ENCODE measurements at regions not wholly inside any gene's neighbourhood (a gene's known extent, or its start where the extent isn't known, plus 50 kb on each side); places are given as distances from the start of the nearest gene placed in this dataset.

DNA sequence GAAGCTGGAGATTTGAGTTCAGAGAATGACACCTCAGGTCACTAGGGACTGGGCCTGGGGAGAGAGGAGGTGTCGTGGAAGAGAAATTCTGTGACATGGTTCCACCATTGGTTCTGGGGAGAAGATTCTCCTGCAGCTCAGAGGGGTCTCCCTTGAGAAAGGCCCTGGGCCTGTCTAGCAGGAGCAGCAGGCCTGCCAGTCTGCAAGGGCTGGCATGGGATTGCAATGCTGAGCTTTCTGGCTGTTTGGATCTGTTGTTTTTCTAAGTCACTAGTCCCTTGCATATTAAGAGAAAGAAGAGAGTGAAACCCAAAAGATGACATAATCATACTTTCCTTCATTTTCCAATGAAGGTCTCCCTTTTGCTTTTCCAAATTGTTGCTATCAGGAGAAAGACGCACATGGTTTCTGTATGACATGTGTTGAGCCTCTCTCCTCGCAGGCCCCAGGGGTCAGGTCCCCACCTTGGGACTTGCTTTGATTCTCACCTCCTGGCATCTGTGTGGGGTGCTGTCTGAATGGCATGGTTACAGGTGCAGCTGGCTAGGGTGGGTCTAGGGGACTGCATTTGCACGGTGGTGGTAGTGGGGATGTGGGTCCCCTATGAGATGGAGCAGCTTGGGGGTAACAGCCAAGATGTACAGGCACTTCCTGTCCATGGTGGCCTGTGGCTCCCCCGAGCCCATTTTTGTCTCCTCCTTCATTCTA, 117.8 kb downstream of the GLI2 start:
- H3K4me3 ChIP-seq (ENCODE audit: extremely low read depth, insufficient read depth, low read length, poor library complexity, severe bottlenecking), result no peak overlapping the region
- H3K27ac ChIP-seq (ENCODE audit: low read depth, low read length, severe bottlenecking), result no peak overlapping the region
- peaks cover 21% of the 10 kb centered on the region for H3K36me3 ChIP-seq (ENCODE audit: control insufficient read depth, insufficient read depth, low read length)
- 80 to 98% methylated on average over 2 to 4 of the region's 5 CpGs for WGBS, 2 experiments (ENCODE audit: insufficient coverage in 2 of 2)
- peaks cover 20% of the 10 kb centered on the region for H3K4me1 ChIP-seq (ENCODE audit: control insufficient read depth, insufficient read depth, low read length, poor library complexity, severe bottlenecking)
- no peaks in the 10 kb centered on the region for H3K9me3 ChIP-seq (ENCODE audit: control insufficient read depth, low read length)

DNA sequence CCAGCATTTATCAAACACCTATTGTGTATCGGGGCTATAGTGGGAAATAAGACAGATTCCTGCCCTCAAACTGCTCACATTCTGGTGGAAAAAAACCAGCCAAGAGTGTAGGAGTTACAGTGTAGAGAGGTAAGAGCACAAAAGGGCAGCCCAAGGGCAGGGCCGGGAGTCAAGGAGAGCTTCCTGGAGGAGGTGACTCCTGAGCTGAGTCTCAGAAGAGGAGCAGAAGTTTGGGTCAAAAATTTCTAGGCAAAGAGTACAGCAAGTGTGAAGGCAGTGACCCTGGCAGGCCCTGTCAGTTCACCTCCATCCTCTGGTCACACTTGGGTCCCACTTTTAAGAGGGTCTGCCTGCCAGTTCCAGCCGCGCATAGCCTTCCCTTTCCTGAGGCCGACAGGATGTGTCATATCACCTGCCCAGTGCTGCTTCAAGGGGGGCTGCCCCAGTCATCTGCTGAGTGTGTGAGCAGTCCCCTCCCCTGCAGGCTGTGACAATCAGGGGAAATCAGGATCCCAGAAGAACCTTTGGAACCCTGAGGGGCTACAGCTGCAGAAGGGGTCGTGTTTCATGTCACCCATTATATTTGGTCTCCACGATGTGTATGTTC, 118.4 kb downstream of the GLI2 start:
- Histone ChIP-seq H3K4me1 (ENCODE audit: control insufficient read depth, insufficient read depth, low read length, poor library complexity, severe bottlenecking) (peaks cover 26% of the 10 kb centered on the region), H3K27ac (ENCODE audit: low read depth, low read length, severe bottlenecking) (no peak overlapping the region), H3K4me3 (ENCODE audit: extremely low read depth, insufficient read depth, low read length, poor library complexity, severe bottlenecking) (no peak overlapping the region), H3K36me3 (ENCODE audit: control insufficient read depth, insufficient read depth, low read length) (peaks cover 15% of the 10 kb centered on the region), H3K9me3 (ENCODE audit: control insufficient read depth, low read length) (no peaks in the 10 kb centered on the region)
- 89 to 93% methylated on average over 6 of the region's 7 CpGs for WGBS, 2 experiments (ENCODE audit: insufficient coverage in 2 of 2)

DNA sequence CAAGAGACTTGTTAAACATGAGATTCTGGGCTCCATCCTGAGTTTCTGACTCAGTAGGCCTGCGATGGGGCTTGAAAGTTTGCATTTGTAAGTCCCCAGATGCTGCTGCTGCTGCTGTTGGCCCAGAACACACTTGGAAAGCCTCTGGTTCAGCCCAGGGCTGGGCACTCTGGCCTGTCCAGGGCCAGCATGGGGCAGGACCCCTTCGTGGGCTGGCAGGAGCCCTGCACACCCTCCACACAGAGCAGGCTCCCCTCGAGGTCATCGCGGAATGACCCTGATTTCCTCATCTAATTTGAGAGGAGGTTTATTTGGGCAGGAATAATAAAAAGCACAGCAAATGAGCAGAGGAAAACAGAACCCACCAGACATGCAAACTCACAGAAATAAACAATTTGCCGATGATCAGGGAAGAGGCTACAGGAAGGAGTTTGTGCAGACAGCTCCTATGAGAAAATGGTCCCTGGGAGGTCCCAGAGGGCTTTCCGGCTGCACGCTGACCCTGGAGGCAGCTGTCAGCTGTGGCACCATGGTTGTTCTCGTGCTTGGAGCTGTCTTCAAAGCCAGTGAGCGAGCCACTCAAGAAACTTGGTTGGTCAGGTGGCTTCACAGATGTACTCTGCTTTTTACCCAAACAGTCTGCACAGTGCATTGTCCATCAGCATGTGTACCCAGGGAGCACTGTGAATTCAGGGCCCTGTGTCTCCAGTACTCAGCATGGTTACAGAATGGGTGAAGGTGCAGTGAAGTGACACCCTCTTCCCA, 119.3 kb downstream of the GLI2 start:
- 89 to 94% methylated on average over 4 to 7 of the region's 10 CpGs for WGBS, 2 experiments (ENCODE audit: insufficient coverage in 2 of 2)

DNA sequence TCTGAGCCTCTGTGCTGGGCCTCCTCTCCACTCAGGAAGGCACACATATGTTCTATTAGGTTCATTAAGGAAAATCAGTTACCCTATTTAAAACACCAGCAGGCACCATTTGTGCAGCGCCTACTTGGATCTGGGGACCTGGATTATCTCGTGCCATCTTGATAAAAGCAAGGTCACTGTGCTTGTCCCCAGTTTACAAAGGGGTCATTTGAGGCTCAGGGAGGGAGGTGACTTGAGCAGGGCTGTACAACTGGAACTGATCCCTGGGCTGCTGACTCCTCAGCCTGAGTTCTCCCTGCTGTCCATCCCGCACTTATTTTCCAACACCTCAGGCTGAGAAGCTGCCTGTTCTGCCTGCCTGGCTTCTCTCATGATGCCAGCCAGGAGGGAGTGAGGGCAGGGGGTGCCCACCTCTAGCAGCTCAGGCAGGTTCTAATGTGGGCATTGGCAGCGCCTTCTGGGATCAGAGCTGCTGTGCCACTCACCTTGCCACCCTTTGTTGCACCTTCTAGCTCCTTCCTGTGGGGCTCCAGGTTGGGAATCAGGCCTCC, 120.3 kb downstream of the GLI2 start:
- no peak overlapping the region for H3K4me3 ChIP-seq (ENCODE audit: extremely low read depth, insufficient read depth, low read length, poor library complexity, severe bottlenecking)
- H3K36me3 ChIP-seq (ENCODE audit: control insufficient read depth, insufficient read depth, low read length), result peaks cover 8% of the 10 kb centered on the region
- no peak overlapping the region for H3K27ac ChIP-seq (ENCODE audit: low read depth, low read length, severe bottlenecking)
- H3K9me3 ChIP-seq (ENCODE audit: control insufficient read depth, low read length), result no peaks in the 10 kb centered on the region
- H3K4me1 ChIP-seq (ENCODE audit: control insufficient read depth, insufficient read depth, low read length, poor library complexity, severe bottlenecking), result peaks cover 34% of the 10 kb centered on the region
- WGBS, 2 experiments (ENCODE audit: insufficient coverage in 2 of 2), result 92 to 93% methylated on average over 4 of the region's 4 CpGs

More for the DNA sequence above, 119.3 kb downstream of the GLI2 start:
- H3K36me3 ChIP-seq (ENCODE audit: control insufficient read depth, insufficient read depth, low read length), result peaks cover 8% of the 10 kb centered on the region
- H3K4me1 ChIP-seq (ENCODE audit: control insufficient read depth, insufficient read depth, low read length, poor library complexity, severe bottlenecking), result peaks cover 25% of the 10 kb centered on the region
- no peaks in the 10 kb centered on the region for H3K9me3 ChIP-seq (ENCODE audit: control insufficient read depth, low read length)
- no peak overlapping the region for H3K4me3 ChIP-seq (ENCODE audit: extremely low read depth, insufficient read depth, low read length, poor library complexity, severe bottlenecking)
- H3K27ac ChIP-seq (ENCODE audit: low read depth, low read length, severe bottlenecking), result no peak overlapping the region

DNA sequence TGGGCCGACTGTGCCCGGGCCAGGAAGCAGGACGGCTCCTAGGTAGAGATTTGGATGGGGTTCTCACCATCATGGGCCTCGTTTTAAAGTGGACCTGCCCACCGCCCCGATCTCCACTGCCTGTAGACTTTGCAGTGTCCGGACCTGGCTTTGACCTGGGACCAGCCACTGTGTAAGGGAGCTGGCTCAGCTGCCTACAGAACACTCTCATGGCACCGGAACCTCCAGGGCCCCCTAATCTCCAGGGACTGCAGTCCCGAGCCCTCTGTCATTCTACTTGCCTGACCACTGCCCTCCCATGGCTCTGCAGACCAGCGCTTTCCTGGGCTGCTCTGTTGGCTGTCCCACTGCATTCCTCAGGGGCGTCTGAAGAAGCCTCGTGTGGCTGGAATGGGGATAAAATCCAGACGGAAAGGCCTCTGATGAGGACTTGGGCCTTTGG, 120.8 kb downstream of the GLI2 start:
- Histone ChIP-seq H3K9me3 (ENCODE audit: control insufficient read depth, low read length) (no peaks in the 10 kb centered on the region), H3K27ac (ENCODE audit: low read depth, low read length, severe bottlenecking) (no peak overlapping the region), H3K36me3 (ENCODE audit: control insufficient read depth, insufficient read depth, low read length) (peaks cover 8% of the 10 kb centered on the region), H3K4me1 (ENCODE audit: control insufficient read depth, insufficient read depth, low read length, poor library complexity, severe bottlenecking) (peaks cover 35% of the 10 kb centered on the region), H3K4me3 (ENCODE audit: extremely low read depth, insufficient read depth, low read length, poor library complexity, severe bottlenecking) (no peak overlapping the region)
- 68 to 71% methylated on average over 9 to 13 of the region's 13 CpGs for WGBS, 2 experiments (ENCODE audit: insufficient coverage in 2 of 2)

DNA sequence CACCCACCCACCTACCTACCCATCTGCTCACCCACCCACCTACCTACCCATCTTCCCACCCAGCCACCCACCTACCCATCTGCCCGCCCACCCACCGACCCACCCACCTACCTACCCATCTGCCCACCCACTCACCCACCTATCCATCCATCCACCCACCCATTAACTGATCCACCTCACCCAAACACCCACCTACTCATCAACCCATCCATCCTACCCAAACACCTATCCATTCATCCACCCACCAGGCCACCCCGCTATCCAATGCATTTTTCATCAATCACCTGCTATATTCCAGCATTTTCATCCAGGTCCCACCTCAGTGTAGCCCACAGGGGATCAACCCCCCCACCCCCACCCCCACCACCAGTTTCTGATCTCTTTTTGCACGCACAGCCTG, 121.8 kb downstream of the GLI2 start:
- 100% methylated on average over 2 of the region's 4 CpGs; no CpG with 5 or more reads in 1 of the 2 experiments for WGBS, 2 experiments (ENCODE audit: insufficient coverage in 2 of 2)
- peaks cover 45% of the 10 kb centered on the region for H3K4me1 ChIP-seq (ENCODE audit: control insufficient read depth, insufficient read depth, low read length, poor library complexity, severe bottlenecking)

DNA sequence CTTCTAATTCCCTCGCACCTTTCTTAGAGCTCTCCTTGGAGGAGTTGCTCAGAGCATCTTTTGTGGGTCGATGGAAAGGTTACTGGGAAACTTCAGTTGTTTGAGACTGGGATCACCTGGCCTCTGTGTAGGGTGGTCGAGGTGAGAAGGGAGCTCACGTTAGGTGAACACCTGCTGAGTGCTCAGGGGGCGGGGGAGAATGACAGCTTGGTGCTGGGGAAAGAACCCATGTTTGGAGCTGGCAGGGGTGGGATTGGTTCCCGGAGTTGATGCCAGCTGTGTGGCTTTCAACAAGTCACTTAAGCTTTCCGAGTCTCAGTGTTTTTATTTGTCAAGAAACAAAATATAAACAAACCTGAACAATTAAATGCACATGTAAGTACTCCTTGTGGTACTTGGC, 122.3 kb downstream of the GLI2 start:
- Histone ChIP-seq H3K36me3 (ENCODE audit: control insufficient read depth, insufficient read depth, low read length) (peaks cover 8% of the 10 kb centered on the region), H3K4me3 (ENCODE audit: extremely low read depth, insufficient read depth, low read length, poor library complexity, severe bottlenecking) (no peak overlapping the region), H3K27ac (ENCODE audit: low read depth, low read length, severe bottlenecking) (peak overlapping the region; percentile 72), H3K9me3 (ENCODE audit: control insufficient read depth, low read length) (no peaks in the 10 kb centered on the region), H3K4me1 (ENCODE audit: control insufficient read depth, insufficient read depth, low read length, poor library complexity, severe bottlenecking) (peaks cover 50% of the 10 kb centered on the region)
- WGBS, 2 experiments (ENCODE audit: insufficient coverage in 2 of 2), result 88 to 96% methylated on average over 5 to 6 of the region's 7 CpGs

More for the DNA sequence above, 121.8 kb downstream of the GLI2 start:
- no peaks in the 10 kb centered on the region for H3K9me3 ChIP-seq (ENCODE audit: control insufficient read depth, low read length)
- H3K36me3 ChIP-seq (ENCODE audit: control insufficient read depth, insufficient read depth, low read length), result peaks cover 8% of the 10 kb centered on the region
- H3K27ac ChIP-seq (ENCODE audit: low read depth, low read length, severe bottlenecking), result no peak overlapping the region
- no peak overlapping the region for H3K4me3 ChIP-seq (ENCODE audit: extremely low read depth, insufficient read depth, low read length, poor library complexity, severe bottlenecking)

DNA sequence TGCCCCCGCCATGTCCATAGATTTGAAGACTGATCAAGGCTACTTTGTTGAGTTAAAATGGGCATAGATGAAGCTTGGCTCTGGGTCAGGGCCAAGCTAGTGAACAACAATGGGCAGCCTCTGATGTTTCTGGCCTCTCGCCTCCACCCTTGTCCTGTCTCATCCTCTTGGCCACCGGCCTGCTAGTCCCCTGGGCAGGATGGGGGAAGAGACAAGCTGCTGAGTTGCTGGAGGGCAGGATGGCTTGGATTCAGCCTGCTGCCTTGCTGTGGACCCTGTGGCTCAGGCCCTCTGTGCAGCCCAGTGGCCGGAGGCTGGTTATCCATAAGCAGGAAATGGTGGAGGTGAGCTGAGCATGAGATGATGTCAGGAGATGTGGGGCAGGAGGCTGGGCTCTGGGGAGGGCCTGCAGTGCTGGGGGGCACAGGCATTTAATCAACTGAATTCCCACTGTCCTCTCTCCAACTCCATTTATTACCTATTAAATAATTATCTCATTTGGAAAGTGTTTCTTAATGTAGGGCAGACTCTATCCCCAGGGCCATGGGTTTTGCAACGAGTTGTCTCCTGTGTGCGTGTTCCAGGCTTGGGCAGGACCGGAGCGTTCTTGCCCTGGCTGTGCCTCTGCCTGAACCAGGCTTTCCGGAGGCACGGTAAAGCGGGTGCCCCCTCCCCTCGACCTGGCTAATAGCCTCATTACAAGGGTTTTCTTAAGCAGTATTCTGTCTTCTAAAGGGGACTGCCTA, 122.9 kb downstream of the GLI2 start:
- peak overlapping the region; percentile 72 for H3K27ac ChIP-seq (ENCODE audit: low read depth, low read length, severe bottlenecking)
- no peaks in the 10 kb centered on the region for H3K9me3 ChIP-seq (ENCODE audit: control insufficient read depth, low read length)
- peaks cover 13% of the 10 kb centered on the region for H3K36me3 ChIP-seq (ENCODE audit: control insufficient read depth, insufficient read depth, low read length)
- peaks cover 56% of the 10 kb centered on the region for H3K4me1 ChIP-seq (ENCODE audit: control insufficient read depth, insufficient read depth, low read length, poor library complexity, severe bottlenecking)
- H3K4me3 ChIP-seq (ENCODE audit: extremely low read depth, insufficient read depth, low read length, poor library complexity, severe bottlenecking), result no peak overlapping the region
- WGBS, 2 experiments (ENCODE audit: insufficient coverage in 2 of 2), result 71 to 74% methylated on average over 11 of the region's 12 CpGs

DNA sequence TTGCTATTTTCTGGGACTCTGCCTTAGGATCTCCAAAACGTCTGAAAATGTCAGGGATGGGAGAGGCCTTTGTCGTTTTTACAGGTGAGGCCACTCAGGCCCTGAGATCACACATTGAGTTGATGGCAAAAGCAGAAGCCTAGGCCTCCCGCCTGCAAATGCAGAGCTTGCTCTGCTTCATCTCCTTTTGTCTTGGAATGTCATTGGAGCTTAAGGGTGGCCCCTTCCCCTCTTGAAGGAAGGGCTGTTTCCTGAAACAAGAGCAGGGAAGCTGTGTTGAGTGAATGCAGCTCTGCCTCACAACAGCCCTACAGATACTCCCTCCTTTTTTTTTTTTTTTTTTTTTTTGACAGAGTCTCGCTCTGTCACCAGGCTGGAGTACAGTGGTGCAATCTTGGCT, 123.5 kb downstream of the GLI2 start:
- Histone ChIP-seq H3K9me3 (ENCODE audit: control insufficient read depth, low read length) (no peaks in the 10 kb centered on the region), H3K4me3 (ENCODE audit: extremely low read depth, insufficient read depth, low read length, poor library complexity, severe bottlenecking) (no peak overlapping the region), H3K27ac (ENCODE audit: low read depth, low read length, severe bottlenecking) (peak overlapping the region; percentile 72), H3K4me1 (ENCODE audit: control insufficient read depth, insufficient read depth, low read length, poor library complexity, severe bottlenecking) (peaks cover 62% of the 10 kb centered on the region), H3K36me3 (ENCODE audit: control insufficient read depth, insufficient read depth, low read length) (peaks cover 14% of the 10 kb centered on the region)
- 7 to 10% methylated on average over 3 of the region's 4 CpGs for WGBS, 2 experiments (ENCODE audit: insufficient coverage in 2 of 2)
